Endothelial cell of umbilical vein (primary cell): ENCODE measurements at regions not wholly inside any gene's neighbourhood (a gene's known extent, or its start where the extent isn't known, plus 50 kb on each side); places are given as distances from the start of the nearest gene placed in this dataset.

ENCODE experiments used
- BruUV-seq: library from RNA; stranded (reverse); fragments of 400-500 nt; replicated peaks from 2 replicates; lab custom pipeline; 2021; lab: Mats Ljungman, UMichigan
- CTCF ChIA-PET: fragments of 300-600, 350-600 bp; sonication (Branson Sonifier 250); formaldehyde crosslinking; loops from one replicate; lab custom pipeline; 2021; ENCODE audit warnings: antibody characterized with exemption, inconsistent platforms; lab: Charles Lee
- POLR2A ChIA-PET: fragments of 300-600, 350-600 bp; sonication (Branson Sonifier 250); formaldehyde crosslinking; loops from one replicate; lab custom pipeline; 2021; ENCODE audit warnings: antibody characterized with exemption, inconsistent platforms; lab: Charles Lee
- DNase-seq: peaks from one replicate; pipeline ENCODE4 v3.0.0-alpha.2; 2011; ENCODE audit warnings: low read depth, low spot score
- FAIRE-seq: peaks from 2 replicates; lab custom pipeline; 2011; peaks lifted over from hg19 to GRCh38; lab: Jason Lieb, UNC
- H2AFZ ChIP-seq: 2 replicates; pipeline ENCODE4 v1.6.0; 2012; ENCODE audit warnings: low read depth, low read length, control low read depth, inconsistent platforms
- H3K27ac ChIP-seq: 2 replicates; pipeline ENCODE4 v1.5.1; 2011; ENCODE audit warnings: low read depth, mild to moderate bottlenecking, control low read depth, low read length, moderate library complexity; ENCODE audit not compliant: insufficient read depth
- H3K27me3 ChIP-seq, 2 experiments: 2 replicates each; pipeline versions ENCODE4 v1.6.0 to v1.6.1; 2011; ENCODE audit warnings: low read length in 2 of 2, mixed read lengths in 1 of 2; ENCODE audit not compliant: control insufficient read depth in 2 of 2, insufficient read depth in 2 of 2
- H3K36me3 ChIP-seq, 2 experiments: 2 replicates in 1 of 2; 3 replicates in 1 of 2; pipeline ENCODE4 v1.5.1; 2011; ENCODE audit warnings: low read length in 2 of 2, mild to moderate bottlenecking in 1 of 2, moderate library complexity in 1 of 2; ENCODE audit not compliant: control insufficient read depth in 2 of 2, insufficient read depth in 2 of 2; ENCODE audit errors: extremely low read depth in 1 of 2
- H3K4me1 ChIP-seq: 3 replicates; pipeline ENCODE4 v1.5.1; 2011; ENCODE audit warnings: mild to moderate bottlenecking, low read length; ENCODE audit not compliant: control insufficient read depth, insufficient read depth; ENCODE audit errors: extremely low read depth
- H3K4me2 ChIP-seq: 2 replicates; pipeline ENCODE4 v1.6.1; 2011; ENCODE audit warnings: low read length, control low read depth, mixed read lengths; ENCODE audit not compliant: insufficient read depth
- H3K4me3 ChIP-seq, 3 experiments: fragments of 200-600 bp in 1 of 3; sonication (generic), shearing (Covaris generic) in 1 of 3; replicated peaks in 1 of 3; 2 replicates each; pipeline ENCODE4 v1.5.1; 2011 to 2016; ENCODE audit warnings: control low read depth in 3 of 3, low read length in 3 of 3, mild to moderate bottlenecking in 2 of 3, inconsistent platforms in 1 of 3, low read depth in 1 of 3, moderate library complexity in 1 of 3; ENCODE audit not compliant: insufficient read depth in 1 of 3
- H3K79me2 ChIP-seq: 2 replicates; pipeline ENCODE4 v1.6.0; 2012; ENCODE audit warnings: low read length, inconsistent platforms; ENCODE audit not compliant: control insufficient read depth, insufficient read depth
- H3K9ac ChIP-seq: replicated peaks from 2 replicates; pipeline ENCODE3; 2011; ENCODE audit warnings: low read length, control low read depth; ENCODE audit not compliant: insufficient read depth; ENCODE audit errors: extremely low read depth
- H3K9me1 ChIP-seq: replicated peaks from 3 replicates; pipeline ENCODE4 v1.6.0; 2011; ENCODE audit warnings: mild to moderate bottlenecking, low read length; ENCODE audit not compliant: control insufficient read depth, insufficient read depth; ENCODE audit errors: extremely low read depth
- H3K9me3 ChIP-seq: replicated peaks from 2 replicates; pipeline ENCODE4 v1.5.1; 2012; ENCODE audit warnings: low read length, inconsistent platforms; ENCODE audit not compliant: control insufficient read depth, insufficient read depth
- H4K20me1 ChIP-seq: replicated peaks from 2 replicates; pipeline ENCODE3; 2011; ENCODE audit warnings: mild to moderate bottlenecking, low read length; ENCODE audit not compliant: control insufficient read depth, insufficient read depth; ENCODE audit errors: extremely low read depth
- EZH2 ChIP-seq: IDR thresholded peaks from 2 replicates; pipeline ENCODE4 v1.6.1; 2012; ENCODE audit warnings: borderline replicate concordance, low read depth, mild to moderate bottlenecking, moderate library complexity, low read length, inconsistent platforms; ENCODE audit not compliant: severe bottlenecking
- FOS ChIP-seq: IDR thresholded peaks from 2 replicates; pipeline ENCODE4 v1.6.1; 2011; ENCODE audit warnings: mild to moderate bottlenecking, low read length, moderate library complexity, borderline replicate concordance; ENCODE audit not compliant: insufficient read depth
- GATA2 ChIP-seq: IDR thresholded peaks from 2 replicates; pipeline ENCODE4 v1.7.0; 2011; ENCODE audit warnings: low read depth, mild to moderate bottlenecking, moderate library complexity, mixed read lengths, low read length; ENCODE audit not compliant: insufficient read length, insufficient read depth
- JUN ChIP-seq: IDR thresholded peaks from 2 replicates; pipeline ENCODE4 v1.6.1; 2011; ENCODE audit warnings: borderline replicate concordance, low read depth; ENCODE audit not compliant: insufficient read length, insufficient read depth
- MYC ChIP-seq: IDR thresholded peaks from one replicate; pipeline ENCODE4 v1.6.1; 2011; ENCODE audit warnings: mild to moderate bottlenecking, low read depth, low read length
- POLR2A ChIP-seq: IDR thresholded peaks from 2 replicates; pipeline ENCODE4 v1.6.1; 2012; ENCODE audit warnings: low read depth, mild to moderate bottlenecking, control low read depth, low read length
- POLR2AphosphoS5 ChIP-seq: IDR thresholded peaks from 2 replicates; pipeline ENCODE4 v1.6.1; 2012; ENCODE audit warnings: low read depth, mild to moderate bottlenecking, control low read depth, low read length, moderate library complexity; ENCODE audit not compliant: insufficient read depth
- dilution Hi-C: fragments of 300-500 bp; cut with MboI; formaldehyde crosslinking; loops from one replicate; pipeline ENCODE4 v1.15.0; 2019; ENCODE audit warnings: low sequenced_read_pairs; ENCODE audit not compliant: extremely low pct_ligation_motif_present
- intact Hi-C: fragments of 100-400 bp; cut with micrococcal nuclease; formaldehyde crosslinking; loops from one replicate; pipeline ENCODE4 v1.10.0; 2022
- TF ChIP-seq, protein P1 (sequence below), 2 donors: IDR thresholded peaks; 1 replicate in 1 of 2; 2 replicates in 1 of 2; pipeline ENCODE4 v1.5.1; 2011; ENCODE audit warnings: low read length in 2 of 2, mild to moderate bottlenecking in 2 of 2, moderate library complexity in 2 of 2, control low read depth in 1 of 2, inconsistent platforms in 1 of 2, low read depth in 1 of 2; ENCODE audit not compliant: insufficient read depth in 1 of 2; ENCODE audit errors: extremely low read depth in 1 of 2
- TF ChIP-seq, protein P2 (sequence below): IDR thresholded peaks from 2 replicates; pipeline ENCODE4 v1.6.1; 2011; ENCODE audit not compliant: insufficient read depth, insufficient read length

DNA sequence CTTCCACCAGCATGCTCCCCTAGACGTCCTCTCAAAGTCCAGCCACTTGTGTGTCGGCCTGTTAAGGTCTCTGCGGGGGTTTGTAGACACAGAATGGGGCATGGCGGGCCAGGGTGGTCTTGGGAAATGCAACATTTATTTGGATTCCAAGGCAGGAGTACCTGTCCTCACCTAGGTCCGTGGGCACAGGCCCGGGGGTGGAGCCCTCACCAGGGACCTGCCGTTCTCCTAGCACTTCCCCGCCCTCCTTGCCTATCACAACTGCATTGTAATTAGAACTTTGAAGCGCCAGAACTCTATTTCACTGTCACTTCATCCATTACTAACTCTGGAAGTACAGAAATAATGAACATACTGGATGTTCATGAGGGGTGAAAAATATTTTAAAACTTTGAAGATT, 268.3 kb upstream of the ACTBL2 start:
- no peaks in the 10 kb centered on the region for H3K9me3 ChIP-seq
- H3K79me2 ChIP-seq, result no peaks in the 10 kb centered on the region
- DNase-seq, result no peak
- CTCF ChIA-PET, result no interaction called here
- H3K4me1 ChIP-seq, result no peaks in the 10 kb centered on the region
- BruUV-seq, result no TSS peak
- no peaks in the 10 kb centered on the region for H3K27me3 ChIP-seq
- no peaks in the 10 kb centered on the region for H3K36me3 ChIP-seq
- POLR2A ChIA-PET, result no interaction called here
- TF ChIP-seq POLR2AphosphoS5, result no peak
- TF ChIP-seq, protein P1, sequence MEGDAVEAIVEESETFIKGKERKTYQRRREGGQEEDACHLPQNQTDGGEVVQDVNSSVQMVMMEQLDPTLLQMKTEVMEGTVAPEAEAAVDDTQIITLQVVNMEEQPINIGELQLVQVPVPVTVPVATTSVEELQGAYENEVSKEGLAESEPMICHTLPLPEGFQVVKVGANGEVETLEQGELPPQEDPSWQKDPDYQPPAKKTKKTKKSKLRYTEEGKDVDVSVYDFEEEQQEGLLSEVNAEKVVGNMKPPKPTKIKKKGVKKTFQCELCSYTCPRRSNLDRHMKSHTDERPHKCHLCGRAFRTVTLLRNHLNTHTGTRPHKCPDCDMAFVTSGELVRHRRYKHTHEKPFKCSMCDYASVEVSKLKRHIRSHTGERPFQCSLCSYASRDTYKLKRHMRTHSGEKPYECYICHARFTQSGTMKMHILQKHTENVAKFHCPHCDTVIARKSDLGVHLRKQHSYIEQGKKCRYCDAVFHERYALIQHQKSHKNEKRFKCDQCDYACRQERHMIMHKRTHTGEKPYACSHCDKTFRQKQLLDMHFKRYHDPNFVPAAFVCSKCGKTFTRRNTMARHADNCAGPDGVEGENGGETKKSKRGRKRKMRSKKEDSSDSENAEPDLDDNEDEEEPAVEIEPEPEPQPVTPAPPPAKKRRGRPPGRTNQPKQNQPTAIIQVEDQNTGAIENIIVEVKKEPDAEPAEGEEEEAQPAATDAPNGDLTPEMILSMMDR (IDR thresholded peaks at IDR 0.05; ENCODE audit: extremely low read depth in 1 of 2, insufficient read depth in 1 of 2, low read depth in 1 of 2, low read length in 2 of 2), result no peak
- no peak for TF ChIP-seq GATA2
- no peak for TF ChIP-seq EZH2
- H3K4me3 ChIP-seq, result no peak overlapping the region
- no peak overlapping the region for H2AFZ ChIP-seq
- no peak for FAIRE-seq
- intact Hi-C loops, result no loop called here
- H3K9ac ChIP-seq, result no peak overlapping the region
- H3K4me2 ChIP-seq, result no peak overlapping the region
- H3K27ac ChIP-seq, result no peak overlapping the region
- no peaks in the 10 kb centered on the region for H4K20me1 ChIP-seq
- no peaks in the 10 kb centered on the region for H3K9me1 ChIP-seq
- dilution Hi-C loops, result no loop called here

DNA sequence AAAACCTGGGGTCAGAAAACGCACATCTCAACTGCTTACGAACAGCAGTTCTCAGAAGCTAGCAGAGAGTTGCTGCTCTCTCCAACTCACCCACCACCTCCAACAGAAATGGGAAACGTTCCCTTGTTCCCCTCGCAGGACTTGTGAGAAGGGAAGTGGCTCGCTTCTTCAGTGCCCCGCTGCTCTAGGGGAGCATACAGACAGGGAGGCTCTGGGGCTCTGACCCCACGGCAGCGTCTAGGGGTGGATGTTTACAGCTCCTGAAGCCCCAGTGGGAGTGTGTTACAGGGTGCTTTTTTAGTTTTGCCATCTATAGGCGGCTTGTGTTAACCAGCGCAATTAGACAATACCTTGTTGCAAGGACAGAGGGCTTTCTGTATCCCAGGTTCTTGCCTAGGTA, 267.7 kb upstream of the ACTBL2 start:
- CTCF ChIA-PET, result no interaction called here
- POLR2A ChIA-PET, result no interaction called here
- intact Hi-C loops (no loop called here), dilution Hi-C loops (no loop called here)
- Histone ChIP-seq H3K4me2 (no peak overlapping the region), H3K4me3 (no peak overlapping the region), H2AFZ (no peak overlapping the region), H3K27ac (no peak overlapping the region), H3K9me1 (no peaks in the 10 kb centered on the region), H3K9me3 (no peaks in the 10 kb centered on the region), H4K20me1 (no peaks in the 10 kb centered on the region), H3K9ac (no peak overlapping the region), H3K36me3 (no peaks in the 10 kb centered on the region), H3K4me1 (no peaks in the 10 kb centered on the region), H3K27me3 (no peaks in the 10 kb centered on the region), H3K79me2 (no peaks in the 10 kb centered on the region)
- FAIRE-seq (no peak), DNase-seq (no peak)
- TF ChIP-seq FOS (no peak), MYC (no peak), POLR2AphosphoS5 (no peak), POLR2A (no peak), EZH2 (no peak), GATA2 (no peak), JUN (no peak)
- TF ChIP-seq, protein P1 (IDR thresholded peaks at IDR 0.05; ENCODE audit: extremely low read depth in 1 of 2, insufficient read depth in 1 of 2, low read depth in 1 of 2, low read length in 2 of 2), result no peak
- TF ChIP-seq, protein P2, sequence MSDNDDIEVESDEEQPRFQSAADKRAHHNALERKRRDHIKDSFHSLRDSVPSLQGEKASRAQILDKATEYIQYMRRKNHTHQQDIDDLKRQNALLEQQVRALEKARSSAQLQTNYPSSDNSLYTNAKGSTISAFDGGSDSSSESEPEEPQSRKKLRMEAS, result no peak
- no TSS peak for BruUV-seq
